DMS153 treated with DMSO at 0.1 percent for 48 hours (cell line): ENCODE measurements at regions not wholly inside any gene's neighbourhood (a gene's known extent, or its start where the extent isn't known, plus 50 kb on each side); places are given as distances from the start of the nearest gene placed in this dataset.
"Not testable (repeated sequence)": the region's sequence is repeated elsewhere in the genome, so short reads cannot be mapped to it uniquely, and the experiment has no call there.

Source experiments
- DNase-seq: peaks from one replicate; lab custom pipeline; 2025; ENCODE audit not compliant: unreplicated experiment; lab: John Stamatoyannopoulos, UW

GRCh38 chr16:66120656-66121055, 245.8 kb upstream of the CDH5 start:
- DNase-seq: no peak

GRCh38 chr16:66116163-66117002, 250.1 kb upstream of the CDH5 start:
- no peak for DNase-seq

- no peak for DNase-seq
These were observed 251.1 kb upstream of the CDH5 start for GRCh38 chr16:66115373-66115772.

- DNase-seq: no peak
These were observed 253.3 kb upstream of the CDH5 start for GRCh38 chr16:66113223-66113622.

GRCh38 chr16:66109677-66110076, 256.8 kb upstream of the CDH5 start:
- DNase-seq: no peak

GRCh38 chr16:66107661-66108060, 258.8 kb upstream of the CDH5 start:
- no peak for DNase-seq

- no peak for DNase-seq
These were observed 263.3 kb upstream of the CDH5 start for GRCh38 chr16:66103211-66103610.

- DNase-seq: no peak
These were observed 267.2 kb upstream of the CDH5 start for GRCh38 chr16:66099306-66099705.

GRCh38 chr16:66097751-66098150, 268.7 kb upstream of the CDH5 start:
- no peak for DNase-seq

- no peak for DNase-seq
These were observed 270.8 kb upstream of the CDH5 start for GRCh38 chr16:66095676-66096075.

- DNase-seq: no peak
These were observed 273.3 kb upstream of the CDH5 start for GRCh38 chr16:66093191-66093590.

GRCh38 chr16:66091471-66091891, 275.0 kb upstream of the CDH5 start:
- DNase-seq: no peak

GRCh38 chr16:66088681-66089080, 277.8 kb upstream of the CDH5 start:
- DNase-seq: no peak

GRCh38 chr16:66087308-66087707, 279.2 kb upstream of the CDH5 start:
- no peak for DNase-seq

GRCh38 chr16:66085651-66086050, 280.8 kb upstream of the CDH5 start:
- DNase-seq: no peak

GRCh38 chr16:66084731-66085130, 281.8 kb upstream of the CDH5 start:
- DNase-seq: not testable (repeated sequence)

- no peak for DNase-seq
These were observed 282.2 kb upstream of the CDH5 start for GRCh38 chr16:66084306-66084705.

- DNase-seq: no peak
These were observed 283.3 kb upstream of the CDH5 start for GRCh38 chr16:66083171-66083570.

GRCh38 chr16:66082424-66082823, 284.1 kb upstream of the CDH5 start:
- DNase-seq: no peak

- DNase-seq: no peak
These were observed 284.6 kb upstream of the CDH5 start for GRCh38 chr16:66081775-66082366.

GRCh38 chr16:66079671-66080334, 286.7 kb upstream of the CDH5 start:
- no peak for DNase-seq
